ENCODE measurements at regions not wholly inside any gene's neighbourhood (a gene's known extent, or its start where the extent isn't known, plus 50 kb on each side); places are given as distances from the start of the nearest gene placed in this dataset.

- TF ChIP-seq CTCF (optimal IDR thresholded peaks at IDR 0.05 in 1 of 3, IDR thresholded peaks at IDR 0.05 in 1 of 3, conservative IDR thresholded peaks at IDR 0.05 in 1 of 3; ENCODE audit: extremely low read depth in 1 of 3, insufficient read depth in 2 of 3, low read length in 3 of 3): no peak
- TF ChIP-seq EZH2 (IDR thresholded peaks at IDR 0.05; ENCODE audit: low read length): no peak
These were observed 220.5 kb downstream of the ANKRD60 start for GRCh38 chr20:58007947-58008346.
